Activated naive CD8-positive, alpha-beta T cell treated with anti-CD3 and anti-CD28 coated beads, Interleukin-2, amount 10 ng/mL, durations not matched to agents 7 days and 5 days (primary cell): ENCODE measurements at regions not wholly inside any gene's neighbourhood (a gene's known extent, or its start where the extent isn't known, plus 50 kb on each side); places are given as distances from the start of the nearest gene placed in this dataset.

Source experiments
- ATAC-seq: fragments of 150-1000 bp; cut with Tn5 transposase; one replicate; pipeline ENCODE4 v1.10.0; 2021; ENCODE audit warnings: low read depth, moderate library complexity
- POLR2A ChIA-PET: fragments of 350-600 bp; sonication (Branson Sonifier 250); formaldehyde crosslinking; loops from one replicate; lab custom pipeline; 2021; ENCODE audit warnings: antibody characterized with exemption; lab: Charles Lee
- DNase-seq: peaks from one replicate; pipeline ENCODE4 v3.0.0; 2021
- H3K27ac Mint-ChIP-seq: one replicate; pipeline ENCODE4 v1.8.0; 2022; ENCODE audit warnings: mild to moderate bottlenecking, mixed read lengths
- H3K27me3 Mint-ChIP-seq: one replicate; pipeline ENCODE4 v1.8.0; 2022; ENCODE audit warnings: mild to moderate bottlenecking, moderate library complexity, mixed read lengths
- H3K36me3 Mint-ChIP-seq: one replicate; pipeline ENCODE4 v1.8.0; 2021; ENCODE audit warnings: mild to moderate bottlenecking, mixed read lengths
- H3K4me1 Mint-ChIP-seq: one replicate; pipeline ENCODE4 v1.8.0; 2021; ENCODE audit warnings: mixed read lengths
- H3K4me3 Mint-ChIP-seq: one replicate; pipeline ENCODE4 v1.8.0; 2022; ENCODE audit warnings: mild to moderate bottlenecking, moderate library complexity, mixed read lengths
- H3K9me3 Mint-ChIP-seq: one replicate; pipeline ENCODE4 v1.8.0; 2021; ENCODE audit warnings: mixed read lengths

DNA sequence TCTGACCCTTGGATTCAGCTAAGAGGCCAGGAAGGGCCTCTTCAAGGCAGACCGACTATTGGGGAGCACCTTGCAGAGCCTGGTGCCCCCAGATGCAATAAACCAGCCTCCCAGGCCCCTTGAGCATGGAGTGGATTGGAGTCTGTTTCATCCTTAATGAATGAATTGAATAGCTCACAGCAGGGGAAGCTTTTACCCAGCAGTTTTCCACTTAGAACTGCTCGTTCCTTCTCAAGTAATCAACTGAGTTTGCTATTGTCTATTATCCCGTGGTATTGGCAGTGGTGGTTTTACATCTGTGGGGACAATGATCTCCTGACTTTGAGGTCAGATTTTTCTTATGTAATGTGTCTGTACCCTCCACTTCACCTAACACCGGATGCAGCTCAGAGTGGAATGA is 197.6 kb downstream of the AACS start:
- no peaks in the 10 kb centered on the region for H3K4me1 Mint-ChIP-seq
- no peaks in the 10 kb centered on the region for H3K9me3 Mint-ChIP-seq
- no peak for DNase-seq
- H3K4me3 Mint-ChIP-seq, result no peak overlapping the region
- ATAC-seq, result no peak
- POLR2A ChIA-PET, result no interaction called here
- peaks cover 4% of the 10 kb centered on the region for H3K27me3 Mint-ChIP-seq
- H3K27ac Mint-ChIP-seq, result no peak overlapping the region
- no peaks in the 10 kb centered on the region for H3K36me3 Mint-ChIP-seq

DNA sequence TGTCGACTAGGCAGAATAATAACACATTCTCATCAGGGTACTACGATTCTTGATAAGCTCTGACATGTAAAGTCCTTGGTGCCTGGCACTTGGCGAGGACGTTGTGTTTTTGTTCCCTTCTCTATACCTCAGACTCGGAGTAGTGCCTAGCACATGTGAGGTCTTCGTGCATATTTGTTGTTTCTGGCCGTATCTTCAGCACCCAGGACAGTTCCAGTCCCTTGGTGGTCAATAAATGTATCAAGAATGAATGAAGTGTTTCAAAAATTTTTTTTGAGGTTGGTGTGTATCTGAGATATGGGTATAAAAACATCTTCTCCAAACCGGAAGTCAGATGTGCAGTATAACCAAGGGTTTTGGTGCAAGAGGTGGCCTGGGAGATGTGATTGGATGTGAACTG is 198.2 kb downstream of the AACS start:
- Mint-ChIP-seq H3K27me3 (peaks cover 4% of the 10 kb centered on the region), H3K27ac (no peak overlapping the region), H3K4me3 (no peak overlapping the region), H3K4me1 (no peaks in the 10 kb centered on the region), H3K9me3 (no peaks in the 10 kb centered on the region), H3K36me3 (no peaks in the 10 kb centered on the region)
- no peak for DNase-seq
- no peak for ATAC-seq
- POLR2A ChIA-PET, result no interaction called here

DNA sequence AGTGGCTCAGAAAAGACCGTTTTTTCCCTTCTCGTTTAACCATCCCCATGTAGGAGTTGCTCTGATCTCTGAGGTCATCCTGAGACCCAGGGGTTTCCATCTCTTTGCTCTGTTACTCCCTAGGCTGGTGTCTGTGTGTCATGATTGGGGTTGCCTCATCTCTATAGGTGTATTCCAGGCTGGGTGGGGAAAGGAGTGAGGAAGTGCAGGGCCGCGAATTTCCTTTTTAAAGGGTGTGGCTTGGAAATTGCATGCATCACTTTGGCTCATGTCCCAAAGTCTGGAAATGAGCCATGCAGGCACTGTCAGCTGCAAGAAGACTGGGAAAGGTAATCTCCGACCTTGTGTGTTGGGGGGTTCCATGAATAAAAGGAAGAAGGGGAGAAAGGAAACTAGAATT is 201.9 kb downstream of the AACS start:
- no peaks in the 10 kb centered on the region for H3K36me3 Mint-ChIP-seq
- no peaks in the 10 kb centered on the region for H3K4me1 Mint-ChIP-seq
- H3K27me3 Mint-ChIP-seq, result peaks cover 4% of the 10 kb centered on the region
- H3K4me3 Mint-ChIP-seq, result no peak overlapping the region
- no peaks in the 10 kb centered on the region for H3K9me3 Mint-ChIP-seq
- POLR2A ChIA-PET, result no interaction called here
- ATAC-seq (no peak), DNase-seq (no peak)
- H3K27ac Mint-ChIP-seq, result no peak overlapping the region

DNA sequence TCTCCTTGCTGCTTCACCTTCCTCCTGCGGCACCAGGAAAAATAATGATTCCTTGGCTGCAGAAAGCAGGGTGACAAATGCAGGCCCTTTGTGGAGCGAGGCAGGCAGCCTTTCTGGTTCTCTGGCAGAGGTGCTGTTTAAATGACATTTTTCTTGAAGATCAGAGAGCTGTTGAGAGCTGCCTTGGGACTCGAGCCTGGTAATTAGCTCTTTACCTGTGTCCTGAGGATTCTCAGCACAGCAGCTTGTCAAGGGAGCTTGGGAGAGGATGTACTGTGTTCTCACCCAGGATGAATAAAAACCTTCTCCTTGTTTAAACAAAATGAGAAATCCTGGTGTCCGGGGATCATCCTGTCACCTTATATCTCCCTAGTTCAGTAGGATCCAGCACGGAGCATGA is 204.0 kb downstream of the AACS start:
- Mint-ChIP-seq H3K9me3 (no peaks in the 10 kb centered on the region), H3K4me1 (no peaks in the 10 kb centered on the region)

DNA sequence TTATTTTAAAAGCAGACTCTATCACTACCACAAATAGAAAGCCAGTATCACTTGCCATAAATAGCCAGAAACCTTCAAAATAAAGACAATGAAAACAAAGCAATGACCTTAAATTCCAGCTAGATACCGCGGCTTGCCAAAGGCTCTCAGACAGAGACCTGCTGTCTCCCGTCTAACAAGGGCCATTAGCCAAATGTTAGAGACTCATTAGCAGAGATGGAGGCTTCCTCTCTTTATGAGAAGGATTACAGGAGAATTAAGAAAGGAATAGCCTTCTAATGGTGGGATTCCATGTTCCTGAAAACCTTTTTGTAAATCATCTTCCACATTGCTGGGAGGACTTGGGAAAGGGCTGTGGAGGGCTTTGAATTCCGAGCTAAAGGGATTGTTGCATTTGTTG is 206.7 kb downstream of the AACS start:
- DNase-seq (no peak), ATAC-seq (no peak)
- H3K36me3 Mint-ChIP-seq, result no peaks in the 10 kb centered on the region
- no peak overlapping the region for H3K27ac Mint-ChIP-seq
- H3K4me1 Mint-ChIP-seq, result no peaks in the 10 kb centered on the region
- POLR2A ChIA-PET, result no interaction called here
- no peaks in the 10 kb centered on the region for H3K9me3 Mint-ChIP-seq
- H3K4me3 Mint-ChIP-seq, result no peak overlapping the region
- peaks cover 3% of the 10 kb centered on the region for H3K27me3 Mint-ChIP-seq

More for the DNA sequence above, 204.0 kb downstream of the AACS start:
- Mint-ChIP-seq H3K4me3 (no peak overlapping the region), H3K27ac (no peak overlapping the region), H3K27me3 (peaks cover 4% of the 10 kb centered on the region), H3K36me3 (no peaks in the 10 kb centered on the region)
- DNase-seq, result no peak
- POLR2A ChIA-PET, result no interaction called here
- no peak for ATAC-seq

DNA sequence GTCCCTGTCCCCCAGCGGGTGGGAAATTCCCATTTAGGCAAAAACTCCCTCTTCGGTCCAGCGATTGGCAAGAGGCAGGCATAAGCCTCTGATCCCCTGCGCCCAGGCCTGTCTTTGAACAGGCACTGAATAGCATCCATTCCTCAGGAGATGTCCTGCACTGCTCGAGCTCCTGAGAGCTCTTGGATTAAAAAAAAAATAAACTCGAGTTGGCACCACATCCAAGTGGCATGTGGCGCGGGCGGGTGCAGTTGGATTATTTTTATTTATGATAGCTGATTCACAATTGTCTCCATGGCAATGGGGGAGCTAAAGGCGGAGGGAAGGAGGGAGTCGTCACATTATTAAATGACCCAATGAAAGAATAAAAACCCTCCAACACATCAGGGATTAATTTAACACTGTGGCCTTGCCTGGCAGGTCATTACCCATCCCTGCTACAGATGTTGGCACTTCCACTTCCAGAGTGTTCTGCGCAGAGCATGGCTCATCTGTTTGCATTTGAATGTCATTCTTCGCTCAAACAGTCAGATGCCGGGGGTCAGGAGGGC is 207.2 kb downstream of the AACS start:
- POLR2A ChIA-PET, result no interaction called here
- no peaks in the 10 kb centered on the region for H3K9me3 Mint-ChIP-seq
- DNase-seq, result no peak
- H3K36me3 Mint-ChIP-seq, result no peaks in the 10 kb centered on the region
- H3K4me3 Mint-ChIP-seq, result no peak overlapping the region
- no peak overlapping the region for H3K27ac Mint-ChIP-seq
- no peak for ATAC-seq
- no peaks in the 10 kb centered on the region for H3K4me1 Mint-ChIP-seq
- H3K27me3 Mint-ChIP-seq, result no peaks in the 10 kb centered on the region

DNA sequence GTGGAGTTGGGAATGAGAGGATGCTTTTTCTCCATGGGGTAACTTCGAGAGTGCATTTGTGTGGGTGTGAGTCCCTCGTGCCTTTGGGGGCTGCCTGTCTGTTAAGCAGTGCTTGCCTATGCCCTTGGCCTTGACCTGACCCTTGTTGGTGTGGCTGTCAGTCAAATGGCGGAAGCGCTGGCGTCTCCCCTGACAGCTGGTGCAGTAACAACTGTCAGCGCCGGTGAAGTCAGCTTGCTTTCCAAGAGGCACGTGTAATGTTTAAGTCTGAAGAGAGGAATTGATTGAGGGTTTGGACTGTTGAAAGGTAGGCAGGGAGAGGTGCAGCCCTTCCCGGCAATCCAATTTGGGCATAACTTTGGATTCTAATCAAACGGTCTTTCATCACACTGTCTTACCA is 211.3 kb downstream of the AACS start:
- no peak for DNase-seq
- H3K36me3 Mint-ChIP-seq, result no peaks in the 10 kb centered on the region
- ATAC-seq, result no peak
- peaks cover 7% of the 10 kb centered on the region for H3K27me3 Mint-ChIP-seq
- no peak overlapping the region for H3K27ac Mint-ChIP-seq
- no peaks in the 10 kb centered on the region for H3K9me3 Mint-ChIP-seq
- POLR2A ChIA-PET, result no interaction called here
- peaks cover 4% of the 10 kb centered on the region for H3K4me1 Mint-ChIP-seq
- H3K4me3 Mint-ChIP-seq, result no peak overlapping the region

DNA sequence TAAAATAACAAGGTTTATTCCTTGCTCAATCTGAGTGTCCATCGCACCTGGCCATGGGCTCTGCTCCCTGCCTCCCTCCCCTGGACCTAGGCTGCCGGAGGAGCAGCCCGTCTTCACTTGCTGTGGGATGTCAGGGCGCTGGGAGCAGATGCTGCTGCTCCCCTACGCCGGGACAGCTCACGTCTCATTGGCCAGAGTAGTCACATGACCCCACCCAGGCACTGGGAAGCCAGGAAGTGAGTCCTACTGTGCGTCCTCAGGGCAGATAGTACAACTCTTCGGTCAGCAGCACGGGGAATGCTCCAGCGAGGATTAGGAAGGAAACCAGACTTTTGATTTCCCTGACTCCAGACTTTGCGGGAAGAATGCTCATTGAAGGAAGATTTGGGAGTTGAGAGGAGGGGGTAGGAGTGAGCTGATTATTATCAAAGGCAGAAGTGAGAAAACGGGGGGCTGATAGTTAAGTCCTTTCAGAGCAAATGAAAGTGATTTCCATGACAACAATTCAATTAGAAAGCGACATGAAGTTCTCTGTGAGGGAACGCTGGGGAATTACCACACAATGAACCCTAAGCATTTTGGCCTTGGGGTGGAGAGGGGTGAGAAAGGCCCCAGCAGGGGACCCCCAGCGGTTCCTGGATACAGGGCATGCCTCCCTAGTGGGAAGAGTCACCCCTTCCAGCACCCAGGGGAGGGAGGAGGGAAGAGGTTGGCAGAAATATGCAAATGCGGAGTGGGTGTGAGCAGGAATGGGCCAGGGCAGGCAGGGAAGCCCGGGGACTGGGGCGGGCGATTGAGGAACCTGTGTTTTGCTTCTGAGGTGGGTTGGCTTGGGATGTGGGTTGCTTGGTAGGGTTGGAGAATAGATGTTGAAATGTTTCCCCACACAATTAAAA is 215.5 kb downstream of the AACS start:
- Mint-ChIP-seq H3K27me3 (peaks cover 12% of the 10 kb centered on the region), H3K4me1 (peaks cover 4% of the 10 kb centered on the region), H3K4me3 (no peak overlapping the region), H3K27ac (no peak overlapping the region), H3K9me3 (no peaks in the 10 kb centered on the region), H3K36me3 (no peaks in the 10 kb centered on the region)
- POLR2A ChIA-PET, result no interaction called here
- ATAC-seq, result no peak
- DNase-seq, result no peak

DNA sequence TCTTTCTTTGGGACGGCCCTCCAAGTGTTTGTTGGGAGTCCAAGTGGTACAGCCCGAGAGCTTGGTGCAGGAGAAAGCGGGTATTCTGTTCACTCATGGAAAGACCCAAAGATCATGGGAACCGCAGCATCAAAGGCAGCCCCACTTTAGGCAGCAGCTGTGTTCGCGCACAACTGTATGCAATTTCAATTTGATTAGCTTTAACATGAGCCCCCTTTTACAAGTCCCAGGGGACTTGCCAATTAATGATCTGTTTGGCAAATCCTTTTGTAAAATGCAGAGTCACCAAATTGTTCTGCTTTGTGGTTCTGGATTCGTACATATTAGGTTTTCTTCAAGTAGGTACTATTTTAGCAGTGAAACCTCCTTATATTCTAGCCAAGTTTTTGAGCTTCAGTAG is 217.7 kb downstream of the AACS start:
- H3K9me3 Mint-ChIP-seq, result no peaks in the 10 kb centered on the region
- ATAC-seq, result no peak
- H3K4me1 Mint-ChIP-seq, result peaks cover 11% of the 10 kb centered on the region

DNA sequence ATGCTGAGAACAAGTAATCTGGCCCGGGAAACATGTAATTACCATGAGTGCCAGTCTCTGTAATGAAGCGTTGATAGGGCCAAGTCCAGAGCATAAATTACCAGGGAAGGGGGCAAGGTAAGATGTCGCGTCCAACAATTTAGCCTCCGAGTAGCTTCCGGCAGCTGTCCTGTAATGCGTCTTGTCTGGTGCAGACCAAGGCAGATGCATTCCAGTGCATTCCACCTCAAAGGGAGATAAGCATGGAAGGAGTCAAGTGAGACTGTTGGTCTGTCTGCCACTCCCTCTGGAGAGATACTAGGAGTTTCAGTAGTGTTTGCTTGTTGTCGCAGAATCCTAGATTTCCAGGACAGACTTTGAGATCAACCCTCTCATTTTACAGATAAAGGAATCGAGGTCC is 218.3 kb downstream of the AACS start:
- POLR2A ChIA-PET, result no interaction called here
- ATAC-seq (no peak), DNase-seq (no peak)
- H3K9me3 Mint-ChIP-seq, result no peaks in the 10 kb centered on the region
- H3K27me3 Mint-ChIP-seq, result peaks cover 15% of the 10 kb centered on the region
- no peak overlapping the region for H3K4me3 Mint-ChIP-seq
- no peaks in the 10 kb centered on the region for H3K36me3 Mint-ChIP-seq
- peaks cover 11% of the 10 kb centered on the region for H3K4me1 Mint-ChIP-seq
- H3K27ac Mint-ChIP-seq, result no peak overlapping the region

More for the DNA sequence above, 217.7 kb downstream of the AACS start:
- Mint-ChIP-seq H3K27me3 (peaks cover 14% of the 10 kb centered on the region), H3K36me3 (no peaks in the 10 kb centered on the region), H3K27ac (no peak overlapping the region), H3K4me3 (no peak overlapping the region)
- POLR2A ChIA-PET, result no interaction called here
- no peak for DNase-seq

DNA sequence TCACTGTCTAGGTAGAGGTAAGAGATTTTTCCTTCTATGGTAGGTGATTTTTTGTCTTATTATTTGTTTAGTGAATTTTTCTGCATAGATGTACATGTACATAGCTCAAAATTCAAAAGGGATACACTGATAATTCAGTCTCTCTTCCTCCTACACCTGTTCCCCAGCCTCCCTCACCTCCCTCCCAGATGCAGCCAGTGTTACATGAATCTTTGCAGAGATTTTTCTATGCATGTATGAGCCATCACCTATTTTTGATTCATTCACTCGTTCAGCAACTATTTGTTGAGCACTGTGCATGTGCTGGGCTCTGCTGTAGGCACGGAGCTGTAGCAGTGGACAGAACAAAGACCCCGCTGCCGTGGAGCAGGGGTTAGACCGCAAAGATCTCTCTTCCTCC is 218.9 kb downstream of the AACS start:
- Mint-ChIP-seq H3K9me3 (no peaks in the 10 kb centered on the region), H3K36me3 (no peaks in the 10 kb centered on the region), H3K4me3 (no peak overlapping the region), H3K27me3 (peaks cover 16% of the 10 kb centered on the region), H3K27ac (no peak overlapping the region), H3K4me1 (peaks cover 11% of the 10 kb centered on the region)
- POLR2A ChIA-PET, result no interaction called here
- ATAC-seq, result no peak
- DNase-seq, result no peak

DNA sequence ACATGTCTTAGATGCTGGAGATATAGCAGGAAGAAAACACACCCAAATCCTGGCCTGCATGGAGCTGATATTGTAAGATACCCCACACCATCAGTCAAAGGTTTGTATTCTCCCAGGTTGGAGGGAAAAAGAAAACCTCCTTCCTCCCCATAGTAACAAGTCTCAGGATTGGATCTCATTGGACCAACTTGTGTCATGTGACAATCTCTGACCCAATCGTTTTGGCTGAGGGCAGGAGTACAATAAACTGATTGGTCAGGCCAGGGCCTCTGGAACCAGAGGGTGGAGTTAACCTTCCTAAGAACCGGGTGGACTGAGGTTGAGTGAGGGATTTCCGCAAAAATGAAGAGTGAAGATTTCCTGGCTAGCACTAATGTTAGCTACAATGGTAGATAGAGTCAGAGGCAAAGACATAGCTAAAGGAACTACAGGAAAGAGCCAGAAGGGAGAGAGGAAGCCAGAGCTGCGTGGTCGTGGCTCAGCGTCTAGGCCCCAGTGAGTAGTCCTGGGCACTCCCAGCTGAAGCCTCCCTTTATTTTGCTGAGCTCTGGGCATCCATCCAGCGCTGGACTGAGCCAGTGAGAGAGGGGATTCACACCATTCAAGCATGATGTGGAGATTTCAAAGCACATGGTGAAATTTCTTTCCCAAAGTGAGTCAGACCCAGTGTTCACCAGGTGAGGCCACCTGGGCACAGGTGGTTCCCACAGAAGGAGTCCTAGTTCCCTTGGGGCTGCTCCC is 219.9 kb downstream of the AACS start:
- H3K36me3 Mint-ChIP-seq, result no peaks in the 10 kb centered on the region
- no peaks in the 10 kb centered on the region for H3K9me3 Mint-ChIP-seq
- H3K4me1 Mint-ChIP-seq, result peaks cover 11% of the 10 kb centered on the region
- peaks cover 18% of the 10 kb centered on the region for H3K27me3 Mint-ChIP-seq
- DNase-seq (no peak), ATAC-seq (no peak)
- no peak overlapping the region for H3K4me3 Mint-ChIP-seq
- no peak overlapping the region for H3K27ac Mint-ChIP-seq
- POLR2A ChIA-PET, result no interaction called here

DNA sequence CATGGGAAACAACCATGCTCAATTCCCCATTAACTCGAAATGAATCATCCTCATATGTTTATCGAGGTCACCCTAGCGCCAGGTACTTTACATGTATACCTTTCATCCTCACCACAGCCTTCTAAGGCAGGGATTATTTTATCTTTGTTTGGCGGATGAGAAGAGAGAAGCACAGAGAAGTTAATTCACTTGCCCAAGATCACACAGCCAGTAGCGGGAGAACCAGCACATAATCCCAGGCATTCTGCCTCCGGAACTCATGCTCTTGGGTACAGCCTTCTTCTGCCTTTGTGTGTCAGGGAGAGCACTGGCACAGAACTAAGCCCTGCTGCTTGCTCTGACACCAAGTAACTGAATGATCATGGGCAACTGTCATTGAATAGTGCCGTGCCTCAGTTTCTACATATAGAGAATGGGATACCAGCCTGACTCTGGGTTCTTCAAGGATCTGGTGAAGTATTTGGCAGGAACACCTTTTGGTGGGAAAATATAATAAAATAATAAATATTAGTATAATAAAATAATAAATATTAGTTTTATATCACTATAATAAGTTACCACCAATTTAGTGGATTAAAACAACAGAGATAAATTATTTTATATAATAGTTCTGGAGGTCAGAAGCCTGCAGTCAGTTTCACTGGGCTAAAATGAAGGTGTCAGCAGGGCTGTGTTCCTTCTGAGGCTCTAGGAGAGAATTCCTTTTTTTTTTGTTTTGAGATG is 220.9 kb downstream of the AACS start:
- H3K9me3 Mint-ChIP-seq, result no peaks in the 10 kb centered on the region
- POLR2A ChIA-PET, result no interaction called here
- no peaks in the 10 kb centered on the region for H3K36me3 Mint-ChIP-seq
- no peak overlapping the region for H3K27ac Mint-ChIP-seq
- DNase-seq (no peak), ATAC-seq (no peak)
- H3K4me1 Mint-ChIP-seq, result peaks cover 7% of the 10 kb centered on the region
- H3K4me3 Mint-ChIP-seq, result no peak overlapping the region
- peaks cover 15% of the 10 kb centered on the region for H3K27me3 Mint-ChIP-seq
